GM12872 (cell line): ENCODE measurements at regions not wholly inside any gene's neighbourhood (a gene's known extent, or its start where the extent isn't known, plus 50 kb on each side); places are given as distances from the start of the nearest gene placed in this dataset.

Experiments
- TF ChIP-seq, protein P1 (sequence below): IDR thresholded peaks from 3 replicates; pipeline ENCODE4 v1.5.1; 2011; ENCODE audit warnings: low read depth, mild to moderate bottlenecking, low read length, moderate library complexity; ENCODE audit not compliant: insufficient read depth

GRCh38 chr5:5645891-5646290 lies 223.4 kb downstream of the ICE1 start:
- TF ChIP-seq, protein P1, sequence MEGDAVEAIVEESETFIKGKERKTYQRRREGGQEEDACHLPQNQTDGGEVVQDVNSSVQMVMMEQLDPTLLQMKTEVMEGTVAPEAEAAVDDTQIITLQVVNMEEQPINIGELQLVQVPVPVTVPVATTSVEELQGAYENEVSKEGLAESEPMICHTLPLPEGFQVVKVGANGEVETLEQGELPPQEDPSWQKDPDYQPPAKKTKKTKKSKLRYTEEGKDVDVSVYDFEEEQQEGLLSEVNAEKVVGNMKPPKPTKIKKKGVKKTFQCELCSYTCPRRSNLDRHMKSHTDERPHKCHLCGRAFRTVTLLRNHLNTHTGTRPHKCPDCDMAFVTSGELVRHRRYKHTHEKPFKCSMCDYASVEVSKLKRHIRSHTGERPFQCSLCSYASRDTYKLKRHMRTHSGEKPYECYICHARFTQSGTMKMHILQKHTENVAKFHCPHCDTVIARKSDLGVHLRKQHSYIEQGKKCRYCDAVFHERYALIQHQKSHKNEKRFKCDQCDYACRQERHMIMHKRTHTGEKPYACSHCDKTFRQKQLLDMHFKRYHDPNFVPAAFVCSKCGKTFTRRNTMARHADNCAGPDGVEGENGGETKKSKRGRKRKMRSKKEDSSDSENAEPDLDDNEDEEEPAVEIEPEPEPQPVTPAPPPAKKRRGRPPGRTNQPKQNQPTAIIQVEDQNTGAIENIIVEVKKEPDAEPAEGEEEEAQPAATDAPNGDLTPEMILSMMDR = no peak

- TF ChIP-seq, protein P1 = no peak
These were observed 222.7 kb downstream of the ICE1 start for GRCh38 chr5:5645198-5645597.

DNA sequence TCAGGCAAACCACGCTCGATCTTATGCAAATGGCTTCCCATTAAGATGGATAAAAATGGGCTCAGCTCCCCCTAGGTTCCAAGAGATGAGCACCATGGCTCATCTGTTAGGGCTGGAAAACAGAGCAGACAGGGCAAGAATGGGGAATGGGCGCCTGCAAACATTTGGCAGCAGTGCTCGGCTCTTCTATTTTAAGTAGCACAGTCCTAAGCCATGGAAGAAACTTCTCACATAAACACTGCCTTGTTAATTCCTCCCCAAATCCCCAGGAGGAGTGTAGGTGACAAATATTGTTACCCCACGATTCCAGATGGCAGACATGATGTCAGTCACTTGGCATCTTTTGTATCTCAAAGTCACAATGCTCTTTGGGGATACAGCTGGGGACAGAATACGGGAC lies 221.8 kb downstream of the ICE1 start:
- TF ChIP-seq, protein P1 = no peak

GRCh38 chr5:5643481-5643880 lies 221.0 kb downstream of the ICE1 start:
- TF ChIP-seq, protein P1 = no peak

DNA sequence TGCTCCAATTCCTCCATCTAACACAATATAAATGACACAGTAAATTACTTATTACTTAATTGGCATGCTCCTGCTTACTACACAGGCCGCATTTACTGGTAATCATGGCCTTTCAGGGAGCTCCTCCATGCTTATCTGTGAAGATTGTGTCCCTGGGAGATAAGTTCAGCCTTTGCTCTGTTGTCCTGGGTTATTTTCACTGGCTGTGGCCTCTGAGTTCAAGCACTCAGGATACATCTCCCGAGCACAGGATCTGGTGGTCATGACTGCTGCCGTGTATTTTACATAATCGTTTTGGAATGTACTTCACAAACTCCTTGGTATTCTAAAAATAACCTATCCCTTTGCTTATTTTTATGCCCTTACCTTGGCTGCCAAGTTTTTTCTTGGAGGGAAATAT lies 215.7 kb downstream of the ICE1 start:
- TF ChIP-seq, protein P1 = no peak

DNA sequence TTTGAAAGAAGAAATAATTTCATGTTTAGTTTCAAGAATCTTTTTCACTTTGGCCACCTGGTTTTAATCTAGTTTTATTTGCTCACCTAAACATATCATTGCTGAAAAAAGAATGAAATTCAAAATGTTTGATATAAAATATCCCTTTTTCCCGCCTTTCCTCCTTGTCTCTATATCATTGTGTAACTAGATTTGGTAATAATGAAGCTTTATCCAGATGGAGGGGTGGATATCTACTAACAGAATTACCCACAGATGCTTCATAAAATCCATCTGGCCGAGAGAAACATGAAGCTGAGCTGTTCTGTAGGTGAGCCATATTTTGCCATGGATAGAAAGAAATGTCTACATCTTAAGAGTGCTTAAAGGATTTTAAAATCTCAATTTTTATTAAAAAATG lies 214.7 kb downstream of the ICE1 start:
- TF ChIP-seq, protein P1 = no peak

DNA sequence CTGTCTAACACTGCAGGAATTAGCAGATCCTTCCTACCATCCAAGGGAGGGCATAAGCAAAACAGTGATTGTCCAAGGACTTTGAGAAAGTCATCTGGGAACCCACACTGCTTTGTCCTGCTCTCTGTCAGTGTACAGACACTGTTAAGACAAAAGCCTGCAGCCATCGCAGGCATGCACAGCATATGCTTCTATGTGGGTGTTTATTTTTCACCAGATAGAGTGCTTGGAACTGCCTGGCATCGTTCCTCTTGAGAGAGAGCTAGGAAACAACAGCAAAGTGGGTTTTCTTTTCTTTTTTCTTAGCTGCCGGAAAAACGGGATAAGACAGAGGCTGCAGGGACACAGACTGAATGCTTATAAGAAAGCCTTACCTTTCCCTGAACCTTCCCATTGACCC lies 212.3 kb downstream of the ICE1 start:
- TF ChIP-seq, protein P1 = no peak

GRCh38 chr5:5633579-5633978 lies 211.1 kb downstream of the ICE1 start:
- TF ChIP-seq, protein P1 = no peak
